Liver (tissue), 7 donors: ENCODE measurements at regions not wholly inside any gene's neighbourhood (a gene's known extent, or its start where the extent isn't known, plus 50 kb on each side); places are given as distances from the start of the nearest gene placed in this dataset.

Experiments used
- DNase-seq: peaks from one replicate; pipeline ENCODE4 v3.0.0-alpha.2; 2017; ENCODE audit warnings: low spot score
- H3K27ac ChIP-seq, 2 donors: one replicate each; pipeline ENCODE4 v1.7.0; 2013; ENCODE audit warnings: inconsistent platforms in 2 of 2, low read length in 2 of 2, control low read depth in 1 of 2, low read depth in 1 of 2, mild to moderate bottlenecking in 1 of 2
- H3K27me3 ChIP-seq, 4 donors: one replicate each; pipeline versions ENCODE4 v1.6.1 to v1.7.0; 2013; ENCODE audit warnings: low read length in 3 of 4, inconsistent platforms in 1 of 4, mild to moderate bottlenecking in 1 of 4, moderate library complexity in 1 of 4; ENCODE audit not compliant: control insufficient read depth in 4 of 4, insufficient read depth in 4 of 4
- H3K36me3 ChIP-seq, 4 donors: one replicate each; pipeline versions ENCODE4 v1.6.1 to v1.7.0; 2013; ENCODE audit warnings: low read length in 3 of 4, mild to moderate bottlenecking in 3 of 4, low read depth in 1 of 4, moderate library complexity in 1 of 4; ENCODE audit not compliant: control insufficient read depth in 4 of 4, insufficient read depth in 3 of 4
- H3K4me1 ChIP-seq, 4 donors: one replicate each; pipeline versions ENCODE4 v1.6.1 to v1.7.0; 2013; ENCODE audit warnings: low read length in 3 of 4, mild to moderate bottlenecking in 3 of 4, moderate library complexity in 1 of 4; ENCODE audit not compliant: control insufficient read depth in 4 of 4, insufficient read depth in 4 of 4
- H3K4me3 ChIP-seq, 3 donors: one replicate each; pipeline versions ENCODE4 v1.6.1 to v1.7.0; 2013; ENCODE audit warnings: low read length in 3 of 3, control low read depth in 1 of 3, low read depth in 1 of 3, mild to moderate bottlenecking in 1 of 3
- H3K9ac ChIP-seq, 2 donors: one replicate each; pipeline ENCODE4 v1.7.0; 2013; ENCODE audit warnings: low read length in 2 of 2, mild to moderate bottlenecking in 2 of 2, moderate library complexity in 2 of 2, control low read depth in 1 of 2, low read depth in 1 of 2
- H3K9me3 ChIP-seq, 4 donors: one replicate each; pipeline versions ENCODE4 v1.6.1 to v1.7.0; 2013; ENCODE audit warnings: low read length in 3 of 4; ENCODE audit not compliant: control insufficient read depth in 4 of 4
- ATF3 ChIP-seq: IDR thresholded peaks from 2 replicates; pipeline ENCODE4 v1.6.1; 2016; ENCODE audit warnings: antibody characterized with exemption
- EGR1 ChIP-seq, 2 donors: IDR thresholded peaks; 2 replicates each; pipeline ENCODE4 v1.6.1; 2016 to 2018; ENCODE audit warnings: antibody characterized with exemption in 2 of 2, low read depth in 2 of 2
- FOXA1 ChIP-seq: IDR thresholded peaks from 2 replicates; pipeline ENCODE4 v1.6.1; 2016; ENCODE audit warnings: antibody characterized with exemption
- FOXA2 ChIP-seq: IDR thresholded peaks from 2 replicates; pipeline ENCODE4 v1.6.1; 2016; ENCODE audit warnings: antibody characterized with exemption
- GABPA ChIP-seq, 2 donors: IDR thresholded peaks in 1 of 2; conservative IDR thresholded peaks in 1 of 2; 2 replicates each; pipeline ENCODE4 v1.6.1; 2016; ENCODE audit warnings: antibody characterized with exemption in 2 of 2, mild to moderate bottlenecking in 1 of 2, moderate library complexity in 1 of 2
- HNF4A ChIP-seq, 2 donors: conservative IDR thresholded peaks; 2 replicates each; pipeline ENCODE4 v1.6.1; 2016; ENCODE audit warnings: antibody characterized with exemption in 2 of 2, mild to moderate bottlenecking in 2 of 2
- HNF4G ChIP-seq: IDR thresholded peaks from 2 replicates; pipeline ENCODE4 v1.6.1; 2016; ENCODE audit warnings: antibody characterized with exemption
- JUND ChIP-seq, 2 donors: IDR thresholded peaks; 2 replicates each; pipeline ENCODE4 v1.6.1; 2016; ENCODE audit warnings: antibody characterized with exemption in 2 of 2
- MAX ChIP-seq: IDR thresholded peaks from 2 replicates; pipeline ENCODE4 v1.6.1; 2016; ENCODE audit warnings: antibody characterized with exemption
- RAD21 ChIP-seq, 2 donors: IDR thresholded peaks; 2 replicates each; pipeline ENCODE4 v1.6.1; 2016; ENCODE audit warnings: antibody characterized with exemption in 2 of 2, mild to moderate bottlenecking in 2 of 2
- REST ChIP-seq: IDR thresholded peaks from 2 replicates; pipeline ENCODE4 v1.6.1; 2016; ENCODE audit warnings: antibody characterized with exemption, mild to moderate bottlenecking
- RXRA ChIP-seq, 2 donors: IDR thresholded peaks; 2 replicates each; pipeline ENCODE4 v1.6.1; 2017 to 2018; ENCODE audit warnings: antibody characterized with exemption in 2 of 2, mild to moderate bottlenecking in 1 of 2
- SP1 ChIP-seq: IDR thresholded peaks from 2 replicates; pipeline ENCODE4 v1.6.1; 2018; ENCODE audit warnings: antibody characterized with exemption, mild to moderate bottlenecking
- TAF1 ChIP-seq: conservative IDR thresholded peaks from 2 replicates; pipeline ENCODE4 v1.6.1; 2016; ENCODE audit warnings: antibody characterized with exemption, mild to moderate bottlenecking
- YY1 ChIP-seq: IDR thresholded peaks from 2 replicates; pipeline ENCODE4 v1.6.1; 2016; ENCODE audit warnings: antibody characterized with exemption, mild to moderate bottlenecking
- ZBTB33 ChIP-seq: IDR thresholded peaks from 2 replicates; pipeline ENCODE4 v1.6.1; 2016; ENCODE audit warnings: antibody characterized with exemption
- WGBS: extraction: QIAGEN DNeasy Blood & Tissue Kit; methylation state at CpG from one replicate; pipeline ENCODE4 v1.1.7; 2013; 5-methylcytosine and 5-hydroxymethylcytosine counted together
- donor health status: healthy.
- donor health status: healthy.
- donor health status: healthy.
- donor health status: healthy.

GRCh38 chr3:72391659-72392058, 456.6 kb downstream of the SHQ1 start:
- Histone ChIP-seq H3K4me1 (peaks cover 0 to 10% (median 4%) of the 10 kb centered on the region in 4 donors), H3K27me3 (no peaks in the 10 kb centered on the region), H3K9ac (no peak overlapping the region)

GRCh38 chr3:72390841-72391240, 457.4 kb downstream of the SHQ1 start:
- Histone ChIP-seq H3K27ac (no peak overlapping the region), H3K9ac (no peak overlapping the region), H3K9me3 (no peaks in the 10 kb centered on the region), H3K36me3 (no peaks in the 10 kb centered on the region), H3K4me1 (peaks cover 0 to 11% (median 6%) of the 10 kb centered on the region in 4 donors), H3K27me3 (no peaks in the 10 kb centered on the region), H3K4me3 (no peak overlapping the region)
- TF ChIP-seq FOXA2 (no peak), RAD21 (IDR thresholded peaks at IDR 0.05) (no peak), HNF4G (no peak)
- WGBS = 93% methylated on average over 3 of the region's 3 CpGs
- no peak for DNase-seq

More at GRCh38 chr3:72391659-72392058, 456.6 kb downstream of the SHQ1 start:
- 75% methylated on average over 2 of the region's 2 CpGs for WGBS
- no peak for DNase-seq
- no peaks in the 10 kb centered on the region for H3K36me3 ChIP-seq
- no peaks in the 10 kb centered on the region for H3K9me3 ChIP-seq
- no peak for TF ChIP-seq GABPA (IDR thresholded peaks at IDR 0.05 in 1 of 2, conservative IDR thresholded peaks at IDR 0.05 in 1 of 2)
- no peak for TF ChIP-seq HNF4G
- TF ChIP-seq EGR1 (IDR thresholded peaks at IDR 0.05; ENCODE audit: low read depth in 2 of 2) = no peak
- TF ChIP-seq SP1 = no peak
- no peak for TF ChIP-seq ATF3
- no peak for TF ChIP-seq REST
- TF ChIP-seq FOXA2 = no peak
- no peak for TF ChIP-seq ZBTB33
- no peak for TF ChIP-seq YY1
- TF ChIP-seq MAX = no peak
- H3K4me3 ChIP-seq = no peak overlapping the region
- H3K27ac ChIP-seq = no peak overlapping the region

- H3K4me1 ChIP-seq = peaks cover 0 to 11% (median 4%) of the 10 kb centered on the region in 4 donors
- TF ChIP-seq GABPA (IDR thresholded peaks at IDR 0.05 in 1 of 2, conservative IDR thresholded peaks at IDR 0.05 in 1 of 2) (no peak), TAF1 (no peak), REST (no peak), RXRA (IDR thresholded peaks at IDR 0.05) (no peak), HNF4G (no peak), JUND (IDR thresholded peaks at IDR 0.05) (no peak), MAX (no peak), FOXA1 (no peak), EGR1 (IDR thresholded peaks at IDR 0.05; ENCODE audit: low read depth in 2 of 2) (no peak), ATF3 (no peak), FOXA2 (no peak), HNF4A (conservative IDR thresholded peaks at IDR 0.05) (no peak)
These were observed 459.6 kb downstream of the SHQ1 start for GRCh38 chr3:72388644-72389043.

More at GRCh38 chr3:72388644-72389043, 459.6 kb downstream of the SHQ1 start:
- no peak for DNase-seq
- no peak overlapping the region for H3K9ac ChIP-seq
- no peak overlapping the region for H3K4me3 ChIP-seq
- no peaks in the 10 kb centered on the region for H3K9me3 ChIP-seq
- WGBS = 97% methylated on average over 2 of the region's 2 CpGs
- H3K36me3 ChIP-seq = no peaks in the 10 kb centered on the region
- H3K27me3 ChIP-seq = no peaks in the 10 kb centered on the region
- H3K27ac ChIP-seq = no peak overlapping the region
